Activated CD8-positive, alpha-beta T cell treated with anti-CD3 and anti-CD28 coated beads for 36 hours (primary cell): ENCODE measurements at regions not wholly inside any gene's neighbourhood (a gene's known extent, or its start where the extent isn't known, plus 50 kb on each side); places are given as distances from the start of the nearest gene placed in this dataset.

Experiments used
- ATAC-seq: fragments of 200-7000 bp; cut with Tn5 transposase; one replicate; pipeline ENCODE4 v1.10.0; 2021; ENCODE audit warnings: mild to moderate bottlenecking, moderate library complexity
- CTCF ChIA-PET: fragments of 350-600 bp; sonication (Branson Sonifier 250); formaldehyde crosslinking; loops from one replicate; lab custom pipeline; 2021; ENCODE audit warnings: antibody characterized with exemption; lab: Charles Lee
- POLR2A ChIA-PET: fragments of 350-600 bp; sonication (Branson Sonifier 250); formaldehyde crosslinking; loops from one replicate; lab custom pipeline; 2021; ENCODE audit warnings: antibody characterized with exemption; lab: Charles Lee
- DNase-seq: peaks from one replicate; pipeline ENCODE4 v3.0.0-alpha.2; 2020
- H3K27ac Mint-ChIP-seq: one replicate; pipeline ENCODE4 v1.8.0; 2021; ENCODE audit warnings: mild to moderate bottlenecking, mixed read lengths
- H3K27me3 Mint-ChIP-seq: one replicate; pipeline ENCODE4 v1.8.0; 2021; ENCODE audit warnings: mixed read lengths
- H3K36me3 Mint-ChIP-seq: one replicate; pipeline ENCODE4 v1.8.0; 2021; ENCODE audit warnings: low read depth, mixed read lengths
- H3K4me1 Mint-ChIP-seq: one replicate; pipeline ENCODE4 v1.8.0; 2021; ENCODE audit warnings: low read depth, mixed read lengths
- H3K4me3 Mint-ChIP-seq: one replicate; pipeline ENCODE4 v1.8.0; 2021; ENCODE audit warnings: mild to moderate bottlenecking, moderate library complexity, mixed read lengths
- H3K9me3 Mint-ChIP-seq: one replicate; pipeline ENCODE4 v1.8.0; 2021; ENCODE audit warnings: mixed read lengths
- intact Hi-C: fragments of 100-400 bp; cut with micrococcal nuclease; formaldehyde crosslinking; loops from one replicate; pipeline ENCODE4 v1.10.0; 2022
- TF ChIP-seq, protein P1 (sequence below): fragments of 200-600 bp; IDR thresholded peaks from one replicate; pipeline ENCODE4 v1.8.0; 2022; ENCODE audit warnings: antibody characterized with exemption, mild to moderate bottlenecking

DNA sequence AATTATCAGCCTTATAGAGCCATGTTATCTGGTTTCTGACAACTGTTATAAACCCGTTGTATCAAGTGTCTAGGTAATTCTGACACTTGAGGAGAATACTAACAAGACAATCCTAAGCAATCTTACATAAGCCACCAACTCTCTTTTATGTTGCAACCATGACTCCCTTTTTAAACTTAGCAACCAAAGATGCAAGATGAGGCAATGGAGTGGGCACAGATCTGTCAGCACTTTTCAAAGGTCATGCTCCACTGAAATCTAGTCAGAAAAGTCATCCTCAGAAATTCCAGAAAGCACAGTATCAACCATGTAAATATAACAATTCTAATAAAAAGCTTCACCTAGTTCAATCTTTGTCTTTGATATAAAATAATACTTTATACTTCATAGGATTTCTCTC is 77.0 kb upstream of the SEMA3A start:
- no peak overlapping the region for H3K27ac Mint-ChIP-seq
- no peaks in the 10 kb centered on the region for H3K9me3 Mint-ChIP-seq
- ChIA-PET POLR2A (no interaction called here), CTCF (no interaction called here)
- H3K27me3 Mint-ChIP-seq: no peaks in the 10 kb centered on the region
- H3K4me3 Mint-ChIP-seq: no peak overlapping the region
- intact Hi-C loops: no loop called here
- TF ChIP-seq, protein P1, sequence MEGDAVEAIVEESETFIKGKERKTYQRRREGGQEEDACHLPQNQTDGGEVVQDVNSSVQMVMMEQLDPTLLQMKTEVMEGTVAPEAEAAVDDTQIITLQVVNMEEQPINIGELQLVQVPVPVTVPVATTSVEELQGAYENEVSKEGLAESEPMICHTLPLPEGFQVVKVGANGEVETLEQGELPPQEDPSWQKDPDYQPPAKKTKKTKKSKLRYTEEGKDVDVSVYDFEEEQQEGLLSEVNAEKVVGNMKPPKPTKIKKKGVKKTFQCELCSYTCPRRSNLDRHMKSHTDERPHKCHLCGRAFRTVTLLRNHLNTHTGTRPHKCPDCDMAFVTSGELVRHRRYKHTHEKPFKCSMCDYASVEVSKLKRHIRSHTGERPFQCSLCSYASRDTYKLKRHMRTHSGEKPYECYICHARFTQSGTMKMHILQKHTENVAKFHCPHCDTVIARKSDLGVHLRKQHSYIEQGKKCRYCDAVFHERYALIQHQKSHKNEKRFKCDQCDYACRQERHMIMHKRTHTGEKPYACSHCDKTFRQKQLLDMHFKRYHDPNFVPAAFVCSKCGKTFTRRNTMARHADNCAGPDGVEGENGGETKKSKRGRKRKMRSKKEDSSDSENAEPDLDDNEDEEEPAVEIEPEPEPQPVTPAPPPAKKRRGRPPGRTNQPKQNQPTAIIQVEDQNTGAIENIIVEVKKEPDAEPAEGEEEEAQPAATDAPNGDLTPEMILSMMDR: no peak
- ATAC-seq (no peak), DNase-seq (no peak)
- no peaks in the 10 kb centered on the region for H3K4me1 Mint-ChIP-seq
- no peaks in the 10 kb centered on the region for H3K36me3 Mint-ChIP-seq

DNA sequence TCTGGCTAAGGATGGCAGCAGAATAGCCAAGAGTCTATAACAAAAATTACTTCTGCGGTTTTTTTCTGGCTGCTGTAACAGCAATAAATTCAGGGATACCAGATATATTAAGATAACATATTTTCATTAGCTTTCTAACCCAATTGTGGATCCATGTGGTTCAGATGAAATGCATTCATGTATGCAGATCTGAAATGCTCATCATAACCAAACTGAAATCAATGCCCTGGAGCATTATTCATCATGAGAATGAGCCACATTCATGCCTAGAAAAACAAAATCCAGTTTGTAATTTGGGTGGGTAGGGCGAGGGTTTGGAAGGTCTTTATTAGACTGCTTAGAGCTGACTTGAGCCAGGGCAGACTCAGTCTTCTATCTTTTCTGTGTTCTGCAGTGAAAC is 69.8 kb upstream of the SEMA3A start:
- ATAC-seq (no peak), DNase-seq (no peak)
- Mint-ChIP-seq H3K4me1 (no peaks in the 10 kb centered on the region), H3K4me3 (no peak overlapping the region), H3K9me3 (no peaks in the 10 kb centered on the region), H3K27ac (no peak overlapping the region), H3K36me3 (no peaks in the 10 kb centered on the region), H3K27me3 (no peaks in the 10 kb centered on the region)
- TF ChIP-seq, protein P1: no peak
- CTCF ChIA-PET: no interaction called here
- intact Hi-C loops: loop anchor here (5.0 kb wide), 1 partner anchor 1053 kb away; no protein-coding TSS in a partner anchor
- POLR2A ChIA-PET: no interaction called here

DNA sequence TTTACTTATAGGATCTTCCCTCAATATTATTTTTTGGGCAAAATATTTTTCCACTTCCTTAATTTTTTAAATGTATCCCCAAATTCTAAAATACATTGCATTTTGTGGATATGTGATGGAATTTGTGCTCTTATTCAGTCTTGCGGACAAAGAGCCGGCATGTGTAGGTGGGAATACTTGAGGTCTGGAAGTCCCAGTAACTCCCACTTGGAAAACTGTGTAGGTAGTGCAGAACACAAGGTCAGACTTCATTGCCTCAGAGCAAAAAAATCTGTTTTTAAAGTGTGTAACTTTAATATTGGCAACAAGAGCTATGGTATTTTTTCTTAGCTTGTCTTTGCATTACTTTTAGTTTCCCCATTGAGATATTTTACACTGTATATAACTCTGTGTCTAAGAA is 68.5 kb upstream of the SEMA3A start:
- ATAC-seq (no peak), DNase-seq (no peak)
- Mint-ChIP-seq H3K27ac (no peak overlapping the region), H3K4me1 (no peaks in the 10 kb centered on the region), H3K27me3 (no peaks in the 10 kb centered on the region), H3K4me3 (no peak overlapping the region), H3K36me3 (no peaks in the 10 kb centered on the region), H3K9me3 (no peaks in the 10 kb centered on the region)
- TF ChIP-seq, protein P1: no peak
- intact Hi-C loops: loop anchor here (5.0 kb wide), 1 partner anchor 1054 kb away; no protein-coding TSS in a partner anchor
- POLR2A ChIA-PET: no interaction called here
- CTCF ChIA-PET: interaction anchor here (0.6 kb wide), 1 partner anchor 42 kb away, joined by 4 read pairs; no protein-coding TSS in a partner anchor

DNA sequence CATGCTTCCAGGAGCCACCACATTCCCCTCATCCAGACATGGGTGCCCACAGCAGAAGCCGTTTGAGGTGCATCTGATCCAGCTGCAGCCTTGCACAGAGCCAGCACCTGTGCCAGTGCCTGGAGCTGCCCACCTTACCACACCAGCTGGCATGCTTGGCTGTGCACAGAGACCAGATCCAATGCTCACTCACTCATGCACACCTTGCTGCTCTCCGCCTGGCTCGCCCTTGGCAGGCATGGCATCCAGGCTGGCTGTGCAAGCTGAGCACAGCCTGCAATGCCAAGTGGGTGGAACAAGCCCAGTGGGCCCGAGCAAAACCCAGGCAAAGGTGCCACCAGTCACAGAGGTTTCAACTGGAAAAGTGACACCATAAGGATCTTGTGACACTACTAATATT is 66.9 kb upstream of the SEMA3A start:
- intact Hi-C loops: loop anchor here (5.0 kb wide), 1 partner anchor 1056 kb away; no protein-coding TSS in a partner anchor
- H3K27me3 Mint-ChIP-seq: no peaks in the 10 kb centered on the region
- no peak overlapping the region for H3K27ac Mint-ChIP-seq
- POLR2A ChIA-PET: no interaction called here
- H3K36me3 Mint-ChIP-seq: no peaks in the 10 kb centered on the region
- TF ChIP-seq, protein P1: no peak
- DNase-seq (no peak), ATAC-seq (no peak)
- CTCF ChIA-PET: interaction anchor here (0.5 to 1.4 kb wide), 2 partner anchors 12 to 223 kb away, joined by 3 read pairs; no protein-coding TSS in a partner anchor
- no peaks in the 10 kb centered on the region for H3K4me1 Mint-ChIP-seq
- no peak overlapping the region for H3K4me3 Mint-ChIP-seq
- H3K9me3 Mint-ChIP-seq: no peaks in the 10 kb centered on the region

DNA sequence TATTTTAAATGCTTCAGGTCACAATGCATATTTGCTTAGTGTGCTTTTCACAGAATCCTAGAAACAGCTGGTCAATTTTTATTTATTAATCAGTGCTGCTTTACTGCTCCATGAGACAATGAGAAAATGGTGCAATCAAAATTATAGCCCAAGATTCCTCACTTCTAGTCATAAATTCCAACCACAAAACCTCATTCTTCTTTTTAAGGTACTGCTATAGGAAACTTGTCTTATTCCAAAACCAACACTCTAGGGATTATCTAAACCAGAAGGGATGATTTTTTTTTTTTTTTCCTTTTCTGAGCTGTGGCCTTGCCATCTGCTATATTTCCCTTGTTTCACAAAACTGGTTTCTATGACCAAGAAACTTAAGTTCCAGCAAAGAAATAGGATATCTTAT is 64.0 kb upstream of the SEMA3A start:
- intact Hi-C loops: no loop called here
- Mint-ChIP-seq H3K4me3 (no peak overlapping the region), H3K27me3 (no peaks in the 10 kb centered on the region), H3K36me3 (no peaks in the 10 kb centered on the region), H3K9me3 (no peaks in the 10 kb centered on the region), H3K27ac (no peak overlapping the region), H3K4me1 (no peaks in the 10 kb centered on the region)
- DNase-seq (no peak), ATAC-seq (no peak)
- POLR2A ChIA-PET: no interaction called here
- CTCF ChIA-PET: no interaction called here
- TF ChIP-seq, protein P1: no peak
